Endothelial cell of umbilical vein (primary cell): ENCODE measurements at regions not wholly inside any gene's neighbourhood (a gene's known extent, or its start where the extent isn't known, plus 50 kb on each side); places are given as distances from the start of the nearest gene placed in this dataset.

Experiments used
- BruUV-seq: library from RNA; stranded (reverse); fragments of 400-500 nt; replicated peaks from 2 replicates; lab custom pipeline; 2021; lab: Mats Ljungman, UMichigan
- CTCF ChIA-PET: fragments of 300-600, 350-600 bp; sonication (Branson Sonifier 250); formaldehyde crosslinking; loops from one replicate; lab custom pipeline; 2021; ENCODE audit warnings: antibody characterized with exemption, inconsistent platforms; lab: Charles Lee
- POLR2A ChIA-PET: fragments of 300-600, 350-600 bp; sonication (Branson Sonifier 250); formaldehyde crosslinking; loops from one replicate; lab custom pipeline; 2021; ENCODE audit warnings: antibody characterized with exemption, inconsistent platforms; lab: Charles Lee
- DNase-seq: peaks from one replicate; pipeline ENCODE4 v3.0.0-alpha.2; 2011; ENCODE audit warnings: low read depth, low spot score
- FAIRE-seq: peaks from 2 replicates; lab custom pipeline; 2011; peaks lifted over from hg19 to GRCh38; lab: Jason Lieb, UNC
- H2AFZ ChIP-seq: 2 replicates; pipeline ENCODE4 v1.6.0; 2012; ENCODE audit warnings: low read depth, low read length, control low read depth, inconsistent platforms
- H3K27ac ChIP-seq: 2 replicates; pipeline ENCODE4 v1.5.1; 2011; ENCODE audit warnings: low read depth, mild to moderate bottlenecking, control low read depth, low read length, moderate library complexity; ENCODE audit not compliant: insufficient read depth
- H3K27me3 ChIP-seq, 2 experiments: 2 replicates each; pipeline versions ENCODE4 v1.6.0 to v1.6.1; 2011; ENCODE audit warnings: low read length in 2 of 2, mixed read lengths in 1 of 2; ENCODE audit not compliant: control insufficient read depth in 2 of 2, insufficient read depth in 2 of 2
- H3K36me3 ChIP-seq, 2 experiments: 2 replicates in 1 of 2; 3 replicates in 1 of 2; pipeline ENCODE4 v1.5.1; 2011; ENCODE audit warnings: low read length in 2 of 2, mild to moderate bottlenecking in 1 of 2, moderate library complexity in 1 of 2; ENCODE audit not compliant: control insufficient read depth in 2 of 2, insufficient read depth in 2 of 2; ENCODE audit errors: extremely low read depth in 1 of 2
- H3K4me1 ChIP-seq: 3 replicates; pipeline ENCODE4 v1.5.1; 2011; ENCODE audit warnings: mild to moderate bottlenecking, low read length; ENCODE audit not compliant: control insufficient read depth, insufficient read depth; ENCODE audit errors: extremely low read depth
- H3K4me2 ChIP-seq: 2 replicates; pipeline ENCODE4 v1.6.1; 2011; ENCODE audit warnings: low read length, control low read depth, mixed read lengths; ENCODE audit not compliant: insufficient read depth
- H3K4me3 ChIP-seq, 3 experiments: fragments of 200-600 bp in 1 of 3; sonication (generic), shearing (Covaris generic) in 1 of 3; replicated peaks in 1 of 3; 2 replicates each; pipeline ENCODE4 v1.5.1; 2011 to 2016; ENCODE audit warnings: control low read depth in 3 of 3, low read length in 3 of 3, mild to moderate bottlenecking in 2 of 3, inconsistent platforms in 1 of 3, low read depth in 1 of 3, moderate library complexity in 1 of 3; ENCODE audit not compliant: insufficient read depth in 1 of 3
- H3K79me2 ChIP-seq: 2 replicates; pipeline ENCODE4 v1.6.0; 2012; ENCODE audit warnings: low read length, inconsistent platforms; ENCODE audit not compliant: control insufficient read depth, insufficient read depth
- H3K9ac ChIP-seq: replicated peaks from 2 replicates; pipeline ENCODE3; 2011; ENCODE audit warnings: low read length, control low read depth; ENCODE audit not compliant: insufficient read depth; ENCODE audit errors: extremely low read depth
- H3K9me1 ChIP-seq: replicated peaks from 3 replicates; pipeline ENCODE4 v1.6.0; 2011; ENCODE audit warnings: mild to moderate bottlenecking, low read length; ENCODE audit not compliant: control insufficient read depth, insufficient read depth; ENCODE audit errors: extremely low read depth
- H3K9me3 ChIP-seq: replicated peaks from 2 replicates; pipeline ENCODE4 v1.5.1; 2012; ENCODE audit warnings: low read length, inconsistent platforms; ENCODE audit not compliant: control insufficient read depth, insufficient read depth
- H4K20me1 ChIP-seq: replicated peaks from 2 replicates; pipeline ENCODE3; 2011; ENCODE audit warnings: mild to moderate bottlenecking, low read length; ENCODE audit not compliant: control insufficient read depth, insufficient read depth; ENCODE audit errors: extremely low read depth
- CTCF ChIP-seq, 2 donors: IDR thresholded peaks; 1 replicate in 1 of 2; 2 replicates in 1 of 2; pipeline ENCODE4 v1.5.1; 2011; ENCODE audit warnings: low read length in 2 of 2, mild to moderate bottlenecking in 2 of 2, moderate library complexity in 2 of 2, control low read depth in 1 of 2, inconsistent platforms in 1 of 2, low read depth in 1 of 2; ENCODE audit not compliant: insufficient read depth in 1 of 2; ENCODE audit errors: extremely low read depth in 1 of 2
- EZH2 ChIP-seq: IDR thresholded peaks from 2 replicates; pipeline ENCODE4 v1.6.1; 2012; ENCODE audit warnings: borderline replicate concordance, low read depth, mild to moderate bottlenecking, moderate library complexity, low read length, inconsistent platforms; ENCODE audit not compliant: severe bottlenecking
- FOS ChIP-seq: IDR thresholded peaks from 2 replicates; pipeline ENCODE4 v1.6.1; 2011; ENCODE audit warnings: mild to moderate bottlenecking, low read length, moderate library complexity, borderline replicate concordance; ENCODE audit not compliant: insufficient read depth
- GATA2 ChIP-seq: IDR thresholded peaks from 2 replicates; pipeline ENCODE4 v1.7.0; 2011; ENCODE audit warnings: low read depth, mild to moderate bottlenecking, moderate library complexity, mixed read lengths, low read length; ENCODE audit not compliant: insufficient read length, insufficient read depth
- JUN ChIP-seq: IDR thresholded peaks from 2 replicates; pipeline ENCODE4 v1.6.1; 2011; ENCODE audit warnings: borderline replicate concordance, low read depth; ENCODE audit not compliant: insufficient read length, insufficient read depth
- MYC ChIP-seq: IDR thresholded peaks from one replicate; pipeline ENCODE4 v1.6.1; 2011; ENCODE audit warnings: mild to moderate bottlenecking, low read depth, low read length
- POLR2A ChIP-seq: IDR thresholded peaks from 2 replicates; pipeline ENCODE4 v1.6.1; 2012; ENCODE audit warnings: low read depth, mild to moderate bottlenecking, control low read depth, low read length
- POLR2AphosphoS5 ChIP-seq: IDR thresholded peaks from 2 replicates; pipeline ENCODE4 v1.6.1; 2012; ENCODE audit warnings: low read depth, mild to moderate bottlenecking, control low read depth, low read length, moderate library complexity; ENCODE audit not compliant: insufficient read depth
- dilution Hi-C: fragments of 300-500 bp; cut with MboI; formaldehyde crosslinking; loops from one replicate; pipeline ENCODE4 v1.15.0; 2019; ENCODE audit warnings: low sequenced_read_pairs; ENCODE audit not compliant: extremely low pct_ligation_motif_present
- intact Hi-C: fragments of 100-400 bp; cut with micrococcal nuclease; formaldehyde crosslinking; loops from one replicate; pipeline ENCODE4 v1.10.0; 2022
- TF ChIP-seq, protein P1 (sequence below): IDR thresholded peaks from 2 replicates; pipeline ENCODE4 v1.6.1; 2011; ENCODE audit not compliant: insufficient read depth, insufficient read length

DNA sequence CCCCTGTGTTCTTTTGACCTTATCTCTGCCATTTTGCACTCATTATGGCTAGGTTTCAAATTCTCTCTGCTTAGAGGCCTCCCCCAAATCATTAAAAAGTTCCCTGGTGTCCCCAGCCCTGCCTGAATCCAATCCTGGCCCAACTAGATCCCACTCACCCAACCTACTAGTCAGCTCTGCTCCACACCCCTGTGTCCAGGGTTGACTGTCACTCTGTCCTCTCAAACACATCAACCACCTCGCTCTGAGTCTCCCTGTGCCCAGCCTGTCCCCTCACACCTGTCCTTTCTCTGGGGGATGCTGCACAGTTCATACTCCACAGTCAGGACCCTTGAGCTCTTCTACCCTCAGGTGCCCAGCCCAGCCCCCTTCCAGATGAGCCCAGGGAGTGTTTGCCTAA, 154.2 kb upstream of the SV2C start:
- H3K9me1 ChIP-seq: no peaks in the 10 kb centered on the region
- H3K4me3 ChIP-seq: no peak overlapping the region
- no peaks in the 10 kb centered on the region for H3K9me3 ChIP-seq
- H3K4me1 ChIP-seq: no peaks in the 10 kb centered on the region
- ChIA-PET CTCF (interaction anchor here (1.1 kb wide), 1 partner anchor 48 kb away, joined by 3 read pairs; no protein-coding TSS in a partner anchor), POLR2A (no interaction called here)
- no peaks in the 10 kb centered on the region for H4K20me1 ChIP-seq
- no peak overlapping the region for H2AFZ ChIP-seq
- intact Hi-C loops (no loop called here), dilution Hi-C loops (no loop called here)
- H3K4me2 ChIP-seq: no peak overlapping the region
- H3K36me3 ChIP-seq: no peaks in the 10 kb centered on the region
- H3K9ac ChIP-seq: no peak overlapping the region
- no peaks in the 10 kb centered on the region for H3K79me2 ChIP-seq
- no peak overlapping the region for H3K27ac ChIP-seq
- TF ChIP-seq JUN (no peak), EZH2 (no peak), CTCF (IDR thresholded peaks at IDR 0.05; ENCODE audit: extremely low read depth in 1 of 2, insufficient read depth in 1 of 2, low read depth in 1 of 2, low read length in 2 of 2) (no peak), MYC (no peak), FOS (no peak), POLR2AphosphoS5 (no peak), GATA2 (no peak), POLR2A (no peak)
- TF ChIP-seq, protein P1, sequence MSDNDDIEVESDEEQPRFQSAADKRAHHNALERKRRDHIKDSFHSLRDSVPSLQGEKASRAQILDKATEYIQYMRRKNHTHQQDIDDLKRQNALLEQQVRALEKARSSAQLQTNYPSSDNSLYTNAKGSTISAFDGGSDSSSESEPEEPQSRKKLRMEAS: no peak
- no TSS peak for BruUV-seq
- DNase-seq (no peak), FAIRE-seq (no peak)
- no peaks in the 10 kb centered on the region for H3K27me3 ChIP-seq
